ENCODE measurements at regions not wholly inside any gene's neighbourhood (a gene's known extent, or its start where the extent isn't known, plus 50 kb on each side); places are given as distances from the start of the nearest gene placed in this dataset.

DNA sequence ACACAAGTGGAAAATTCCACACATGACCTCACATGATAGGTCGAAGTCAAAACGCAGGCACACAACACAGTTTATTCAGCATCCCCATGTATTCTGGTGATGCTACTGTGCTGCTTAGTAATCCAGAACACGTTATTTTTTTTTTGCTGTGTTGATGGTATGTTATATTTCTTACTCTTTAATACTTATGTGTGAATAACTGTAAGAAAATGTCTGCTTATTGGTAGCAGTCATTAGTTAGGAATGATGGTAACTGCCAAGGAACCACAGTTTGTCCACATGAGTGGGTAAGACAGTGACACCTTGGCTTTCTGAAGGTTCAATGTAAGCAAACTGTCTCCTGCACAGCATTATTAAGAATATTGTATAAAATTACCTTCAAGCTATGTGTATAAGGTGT is 107.7 kb upstream of the DAPK1 start:
- no peak for DNase-seq (ENCODE audit: low spot score)
- no peaks in the 10 kb centered on the region for H3K27me3 Mint-ChIP-seq (ENCODE audit: unreplicated experiment)
- no peaks in the 10 kb centered on the region for H3K4me1 Mint-ChIP-seq (ENCODE audit: unreplicated experiment)

DNA sequence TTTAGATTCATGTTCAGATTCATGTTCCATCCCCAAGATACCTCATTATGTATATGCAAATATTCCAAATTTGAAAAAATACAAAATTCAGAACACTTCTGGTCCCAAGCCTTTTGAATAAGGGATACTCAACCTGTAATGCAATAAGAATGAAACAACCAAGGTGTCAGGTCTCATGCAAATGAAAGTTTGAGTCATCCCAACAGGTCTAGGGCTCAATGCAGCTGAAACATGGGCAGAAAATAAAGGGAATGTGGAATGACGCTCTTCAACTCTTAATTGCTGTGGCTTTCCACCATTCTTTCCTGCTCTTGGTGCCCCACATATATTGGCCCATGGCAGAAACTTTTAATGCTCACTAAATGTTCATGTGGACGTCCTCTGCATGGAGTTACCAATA is 107.3 kb upstream of the DAPK1 start:
- Mint-ChIP-seq H3K36me3 (ENCODE audit: low read depth, unreplicated experiment) (no peaks in the 10 kb centered on the region), H3K27ac (ENCODE audit: unreplicated experiment) (no peak overlapping the region), H3K4me1 (ENCODE audit: unreplicated experiment) (no peaks in the 10 kb centered on the region), H3K9me3 (ENCODE audit: unreplicated experiment) (no peaks in the 10 kb centered on the region), H3K4me3 (ENCODE audit: unreplicated experiment) (no peak overlapping the region), H3K27me3 (ENCODE audit: unreplicated experiment) (no peaks in the 10 kb centered on the region)
- no peak for DNase-seq (ENCODE audit: low spot score)
- TF ChIP-seq, protein P1, sequence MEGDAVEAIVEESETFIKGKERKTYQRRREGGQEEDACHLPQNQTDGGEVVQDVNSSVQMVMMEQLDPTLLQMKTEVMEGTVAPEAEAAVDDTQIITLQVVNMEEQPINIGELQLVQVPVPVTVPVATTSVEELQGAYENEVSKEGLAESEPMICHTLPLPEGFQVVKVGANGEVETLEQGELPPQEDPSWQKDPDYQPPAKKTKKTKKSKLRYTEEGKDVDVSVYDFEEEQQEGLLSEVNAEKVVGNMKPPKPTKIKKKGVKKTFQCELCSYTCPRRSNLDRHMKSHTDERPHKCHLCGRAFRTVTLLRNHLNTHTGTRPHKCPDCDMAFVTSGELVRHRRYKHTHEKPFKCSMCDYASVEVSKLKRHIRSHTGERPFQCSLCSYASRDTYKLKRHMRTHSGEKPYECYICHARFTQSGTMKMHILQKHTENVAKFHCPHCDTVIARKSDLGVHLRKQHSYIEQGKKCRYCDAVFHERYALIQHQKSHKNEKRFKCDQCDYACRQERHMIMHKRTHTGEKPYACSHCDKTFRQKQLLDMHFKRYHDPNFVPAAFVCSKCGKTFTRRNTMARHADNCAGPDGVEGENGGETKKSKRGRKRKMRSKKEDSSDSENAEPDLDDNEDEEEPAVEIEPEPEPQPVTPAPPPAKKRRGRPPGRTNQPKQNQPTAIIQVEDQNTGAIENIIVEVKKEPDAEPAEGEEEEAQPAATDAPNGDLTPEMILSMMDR (IDR thresholded peaks at IDR 0.05; ENCODE audit: unreplicated experiment) = no peak

More for the DNA sequence above, 107.7 kb upstream of the DAPK1 start:
- no peak overlapping the region for H3K27ac Mint-ChIP-seq (ENCODE audit: unreplicated experiment)
- TF ChIP-seq, protein P1 (IDR thresholded peaks at IDR 0.05; ENCODE audit: unreplicated experiment) = no peak
- no peaks in the 10 kb centered on the region for H3K9me3 Mint-ChIP-seq (ENCODE audit: unreplicated experiment)
- H3K36me3 Mint-ChIP-seq (ENCODE audit: low read depth, unreplicated experiment) = no peaks in the 10 kb centered on the region
- H3K4me3 Mint-ChIP-seq (ENCODE audit: unreplicated experiment) = no peak overlapping the region

DNA sequence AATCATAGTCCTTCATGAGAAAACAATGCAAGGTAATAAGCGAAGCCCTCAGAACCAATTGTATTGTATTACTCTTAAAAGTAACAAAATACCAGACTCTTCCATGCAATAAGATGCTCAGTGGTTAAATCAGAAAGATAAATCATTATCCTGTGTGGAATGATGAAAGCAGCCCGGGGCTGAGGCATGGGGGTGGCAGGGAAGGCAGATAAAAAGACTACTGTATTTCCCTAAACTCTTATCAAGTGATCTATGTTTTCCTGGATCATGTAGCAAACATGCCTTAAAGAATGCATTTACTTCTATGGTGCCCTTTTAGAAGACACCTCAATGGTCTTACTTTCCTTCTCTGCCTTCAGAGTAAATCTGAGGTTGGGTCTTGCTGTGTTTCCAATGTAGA is 105.6 kb upstream of the DAPK1 start:
- no peak overlapping the region for H3K4me3 Mint-ChIP-seq (ENCODE audit: unreplicated experiment)
- no peak overlapping the region for H3K27ac Mint-ChIP-seq (ENCODE audit: unreplicated experiment)
- no peaks in the 10 kb centered on the region for H3K36me3 Mint-ChIP-seq (ENCODE audit: low read depth, unreplicated experiment)
- H3K4me1 Mint-ChIP-seq (ENCODE audit: unreplicated experiment) = no peaks in the 10 kb centered on the region
- no peak for DNase-seq (ENCODE audit: low spot score)
- H3K27me3 Mint-ChIP-seq (ENCODE audit: unreplicated experiment) = no peaks in the 10 kb centered on the region
- TF ChIP-seq, protein P1 (IDR thresholded peaks at IDR 0.05; ENCODE audit: unreplicated experiment) = no peak
- H3K9me3 Mint-ChIP-seq (ENCODE audit: unreplicated experiment) = no peaks in the 10 kb centered on the region

DNA sequence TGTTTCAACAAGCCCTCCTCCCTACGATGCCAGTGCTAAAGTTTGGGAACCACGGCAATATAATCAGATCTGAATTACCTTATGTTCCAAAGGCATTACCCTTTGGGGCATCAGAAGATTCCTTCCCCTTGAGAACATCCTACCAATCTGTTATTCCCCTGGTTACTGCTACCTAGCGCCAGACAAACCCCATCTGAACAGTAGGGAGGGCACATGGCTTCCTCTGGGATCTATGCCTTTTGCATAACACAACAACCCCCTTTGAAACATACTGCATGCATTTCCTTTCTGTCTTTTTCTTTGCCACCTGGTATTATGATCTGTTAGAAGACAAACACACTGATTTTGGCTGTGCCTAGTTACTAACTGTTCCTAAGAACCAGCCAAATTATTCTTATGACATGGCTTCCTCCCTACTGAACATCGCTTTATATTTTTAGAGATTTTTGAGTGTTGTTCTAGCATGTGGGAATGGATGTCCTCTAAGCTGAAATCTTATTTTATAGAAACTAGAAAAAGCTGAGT is 103.9 kb upstream of the DAPK1 start:
- Mint-ChIP-seq H3K27ac (ENCODE audit: unreplicated experiment) (no peak overlapping the region), H3K27me3 (ENCODE audit: unreplicated experiment) (no peaks in the 10 kb centered on the region), H3K36me3 (ENCODE audit: low read depth, unreplicated experiment) (no peaks in the 10 kb centered on the region), H3K4me1 (ENCODE audit: unreplicated experiment) (no peaks in the 10 kb centered on the region), H3K9me3 (ENCODE audit: unreplicated experiment) (no peaks in the 10 kb centered on the region), H3K4me3 (ENCODE audit: unreplicated experiment) (no peak overlapping the region)
- TF ChIP-seq, protein P1 (IDR thresholded peaks at IDR 0.05; ENCODE audit: unreplicated experiment) = no peak
- DNase-seq (ENCODE audit: low spot score) = no peak

DNA sequence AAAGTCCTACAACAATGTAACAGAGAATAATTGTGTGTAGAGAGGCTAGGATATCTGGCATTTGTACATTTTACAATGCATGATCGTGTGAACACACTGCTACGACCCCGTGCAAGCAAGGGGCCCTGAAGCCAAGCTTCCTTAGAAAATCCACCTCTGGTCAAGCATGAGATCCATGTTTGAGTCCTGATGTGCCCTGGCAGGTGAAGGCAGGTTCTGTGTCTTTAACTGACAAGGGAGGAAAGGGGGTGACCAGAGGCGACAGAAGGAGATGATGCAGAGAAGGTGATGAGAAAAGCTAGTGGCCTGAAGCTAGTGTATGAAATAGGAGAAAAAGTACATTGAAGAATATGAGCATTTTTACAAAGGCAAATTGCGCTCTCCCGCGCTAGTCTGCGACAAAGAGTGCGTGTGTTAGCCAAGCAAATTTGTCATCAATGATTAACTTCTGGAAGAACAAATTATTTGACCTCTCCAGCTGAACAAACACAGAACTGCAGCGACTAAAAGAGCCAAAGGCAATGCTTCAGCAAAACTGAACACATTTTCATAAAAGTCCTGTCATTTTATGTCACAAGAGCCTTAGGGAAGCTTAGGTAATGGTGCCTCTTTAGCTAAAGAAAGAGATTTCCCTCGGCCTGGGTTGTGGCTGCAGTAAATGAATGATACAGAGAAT is 101.7 kb upstream of the DAPK1 start:
- H3K27ac Mint-ChIP-seq (ENCODE audit: unreplicated experiment) = no peak overlapping the region
- H3K27me3 Mint-ChIP-seq (ENCODE audit: unreplicated experiment) = no peaks in the 10 kb centered on the region
- DNase-seq (ENCODE audit: low spot score) = no peak
- no peaks in the 10 kb centered on the region for H3K36me3 Mint-ChIP-seq (ENCODE audit: low read depth, unreplicated experiment)
- H3K4me1 Mint-ChIP-seq (ENCODE audit: unreplicated experiment) = no peaks in the 10 kb centered on the region
- H3K9me3 Mint-ChIP-seq (ENCODE audit: unreplicated experiment) = no peaks in the 10 kb centered on the region
- no peak overlapping the region for H3K4me3 Mint-ChIP-seq (ENCODE audit: unreplicated experiment)
- TF ChIP-seq, protein P1 (IDR thresholded peaks at IDR 0.05; ENCODE audit: unreplicated experiment) = no peak
